Retinal pigment epithelial cell (primary cell): ENCODE measurements at regions not wholly inside any gene's neighbourhood (a gene's known extent, or its start where the extent isn't known, plus 50 kb on each side); places are given as distances from the start of the nearest gene placed in this dataset.

Source experiments
- DNase-seq: peaks from one replicate; pipeline ENCODE4 v3.0.0-alpha.2; 2010; ENCODE audit warnings: low read depth
- H3K4me3 ChIP-seq: 2 replicates; pipeline ENCODE4 v1.5.1; 2011; ENCODE audit warnings: mild to moderate bottlenecking, low read length, control low read depth, moderate library complexity
- TF ChIP-seq, protein P1 (sequence below): conservative IDR thresholded peaks from 2 replicates; pipeline ENCODE4 v1.5.1; 2011; ENCODE audit warnings: low read depth, low read length, control low read depth, inconsistent platforms

DNA sequence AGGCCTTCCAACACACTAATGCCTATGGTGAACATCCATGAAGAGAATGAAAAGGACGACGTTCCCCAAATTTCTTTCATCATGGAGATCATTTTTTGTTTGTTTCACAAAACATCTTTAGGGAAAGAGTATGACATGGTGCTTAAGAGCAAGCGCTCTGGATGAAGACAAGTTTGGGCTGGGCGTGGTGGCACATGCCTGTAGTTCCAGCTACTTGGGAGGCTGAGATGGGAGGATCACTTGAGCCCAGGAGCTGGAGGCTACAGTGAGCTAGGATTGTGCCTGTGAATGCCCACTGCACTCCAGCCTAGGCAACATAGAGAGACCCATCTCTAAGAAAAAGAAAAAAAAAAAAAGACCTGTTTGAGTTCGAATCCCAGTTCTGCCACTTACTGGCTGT, 253.1 kb downstream of the PTPRU start:
- H3K4me3 ChIP-seq: no peak overlapping the region
- TF ChIP-seq, protein P1, sequence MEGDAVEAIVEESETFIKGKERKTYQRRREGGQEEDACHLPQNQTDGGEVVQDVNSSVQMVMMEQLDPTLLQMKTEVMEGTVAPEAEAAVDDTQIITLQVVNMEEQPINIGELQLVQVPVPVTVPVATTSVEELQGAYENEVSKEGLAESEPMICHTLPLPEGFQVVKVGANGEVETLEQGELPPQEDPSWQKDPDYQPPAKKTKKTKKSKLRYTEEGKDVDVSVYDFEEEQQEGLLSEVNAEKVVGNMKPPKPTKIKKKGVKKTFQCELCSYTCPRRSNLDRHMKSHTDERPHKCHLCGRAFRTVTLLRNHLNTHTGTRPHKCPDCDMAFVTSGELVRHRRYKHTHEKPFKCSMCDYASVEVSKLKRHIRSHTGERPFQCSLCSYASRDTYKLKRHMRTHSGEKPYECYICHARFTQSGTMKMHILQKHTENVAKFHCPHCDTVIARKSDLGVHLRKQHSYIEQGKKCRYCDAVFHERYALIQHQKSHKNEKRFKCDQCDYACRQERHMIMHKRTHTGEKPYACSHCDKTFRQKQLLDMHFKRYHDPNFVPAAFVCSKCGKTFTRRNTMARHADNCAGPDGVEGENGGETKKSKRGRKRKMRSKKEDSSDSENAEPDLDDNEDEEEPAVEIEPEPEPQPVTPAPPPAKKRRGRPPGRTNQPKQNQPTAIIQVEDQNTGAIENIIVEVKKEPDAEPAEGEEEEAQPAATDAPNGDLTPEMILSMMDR: no peak
- DNase-seq: no peak

DNA sequence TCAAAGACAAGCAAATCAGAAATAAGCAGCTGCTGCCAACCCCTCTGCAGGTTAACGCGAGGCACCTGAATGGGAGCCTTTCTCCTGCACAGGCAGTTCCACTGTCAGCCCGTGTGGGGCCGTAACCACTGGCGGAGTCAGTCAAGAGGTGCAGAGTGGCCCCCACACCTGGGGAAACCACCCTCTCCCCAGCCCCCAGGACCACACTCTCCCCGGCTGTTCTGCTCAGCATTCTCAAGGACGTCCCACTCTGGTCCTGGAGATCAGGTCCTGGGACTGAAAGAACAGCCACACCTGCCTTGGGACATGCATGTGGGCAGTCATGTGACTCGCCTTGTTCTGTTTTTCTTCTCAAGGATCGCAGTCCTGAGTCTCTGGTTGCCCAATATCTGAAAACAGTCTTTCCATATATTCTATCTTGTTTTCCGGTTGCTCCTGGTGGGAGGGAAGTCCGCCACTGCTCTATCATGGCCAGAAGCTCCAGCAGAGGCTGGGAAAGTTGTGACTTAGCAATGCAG, 252.5 kb downstream of the PTPRU start:
- no peak overlapping the region for H3K4me3 ChIP-seq
- TF ChIP-seq, protein P1: no peak
- DNase-seq: no peak

DNA sequence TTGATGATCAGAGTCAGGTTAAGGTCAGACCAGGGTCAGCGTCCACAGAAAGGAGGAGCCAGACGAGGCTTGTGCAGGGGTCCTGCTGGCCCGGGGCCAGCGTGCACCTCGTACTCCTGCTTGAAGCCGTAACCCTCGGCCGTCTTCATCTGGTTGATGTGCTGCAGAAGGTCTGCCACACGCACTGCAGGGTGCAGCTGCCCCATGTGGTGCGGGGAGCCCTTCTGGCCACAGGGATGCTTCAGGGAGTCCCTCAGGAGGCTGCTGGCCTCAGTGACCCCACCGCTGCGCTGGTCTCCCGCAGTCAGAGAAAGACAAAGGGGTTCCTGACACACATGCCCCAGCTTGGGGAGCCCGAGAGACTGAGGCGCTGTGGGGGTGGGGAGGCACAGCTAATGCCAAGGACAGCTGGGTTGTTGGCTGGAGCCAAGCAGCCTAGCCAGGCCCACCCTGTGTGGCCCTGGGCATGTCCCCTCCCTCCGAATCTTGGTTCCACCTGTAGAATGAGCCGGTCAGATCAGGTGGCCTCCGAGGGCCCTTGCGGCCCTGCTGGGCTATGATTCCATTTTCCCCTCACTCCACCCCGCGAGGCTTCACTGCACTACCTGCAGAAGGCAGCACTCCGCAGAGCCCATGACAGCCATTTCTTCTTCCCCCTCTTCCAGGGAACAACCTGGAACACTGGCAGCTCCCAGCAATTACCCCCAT, 251.9 kb downstream of the PTPRU start:
- no peak overlapping the region for H3K4me3 ChIP-seq
- TF ChIP-seq, protein P1: no peak
- DNase-seq: no peak

DNA sequence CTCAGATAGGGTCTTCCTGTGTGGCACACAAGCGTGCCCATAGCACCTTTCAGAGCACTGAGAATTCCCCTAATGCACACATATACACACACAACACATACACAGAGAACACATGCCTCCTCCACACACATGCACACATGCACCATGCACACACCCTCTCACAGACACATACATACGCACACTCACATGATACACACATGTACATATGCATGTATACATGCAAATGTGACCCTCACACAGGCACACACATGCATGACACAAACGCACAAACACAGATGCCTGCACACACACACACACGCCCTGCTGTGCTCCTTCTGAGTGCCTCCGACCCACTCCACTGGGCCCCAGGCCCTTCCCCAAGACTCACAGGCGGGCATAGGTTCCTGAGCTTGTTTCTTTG, 251.0 kb downstream of the PTPRU start:
- no peak overlapping the region for H3K4me3 ChIP-seq
- no peak for DNase-seq
- TF ChIP-seq, protein P1: no peak

DNA sequence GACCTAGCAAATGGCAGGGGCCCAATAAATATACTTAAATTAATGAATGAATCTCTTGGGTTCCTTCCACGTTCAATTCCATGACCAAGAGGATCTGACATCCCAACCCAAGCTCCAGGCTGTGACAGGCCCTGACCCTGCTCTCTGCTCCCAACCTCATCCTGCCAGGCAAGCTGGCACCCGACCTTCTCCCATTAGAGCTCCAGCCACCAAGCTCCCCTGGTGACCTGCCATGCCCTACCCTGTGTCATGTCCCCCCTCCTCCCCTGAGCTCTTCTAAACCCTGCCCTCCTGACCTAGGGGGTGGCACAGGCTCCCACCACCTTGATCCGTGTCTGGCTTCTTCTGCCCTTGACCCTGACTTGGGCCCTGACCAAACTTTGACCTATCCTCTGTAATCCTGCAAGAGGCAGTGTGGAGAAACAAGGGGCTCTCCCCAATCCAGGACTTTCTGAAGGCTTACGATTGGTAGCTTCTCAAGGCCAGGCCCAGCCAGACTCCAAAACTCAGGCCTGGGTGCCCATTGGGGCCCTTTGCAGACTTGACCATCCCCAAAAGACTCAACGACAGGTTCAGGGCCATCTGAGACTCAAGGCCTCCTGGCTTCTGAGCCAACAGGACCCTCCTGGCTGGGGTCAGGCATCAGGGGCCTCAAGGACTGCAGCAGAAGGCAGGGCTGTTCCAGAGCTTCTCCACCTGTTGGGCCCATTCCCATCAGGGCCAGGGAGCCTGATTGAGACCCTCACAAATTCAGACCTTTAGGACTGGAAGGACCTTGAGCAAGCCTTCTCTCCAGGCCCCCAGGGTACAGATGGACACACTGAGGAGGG, 249.0 kb downstream of the PTPRU start:
- DNase-seq: no peak
- H3K4me3 ChIP-seq: no peak overlapping the region
- TF ChIP-seq, protein P1: no peak

DNA sequence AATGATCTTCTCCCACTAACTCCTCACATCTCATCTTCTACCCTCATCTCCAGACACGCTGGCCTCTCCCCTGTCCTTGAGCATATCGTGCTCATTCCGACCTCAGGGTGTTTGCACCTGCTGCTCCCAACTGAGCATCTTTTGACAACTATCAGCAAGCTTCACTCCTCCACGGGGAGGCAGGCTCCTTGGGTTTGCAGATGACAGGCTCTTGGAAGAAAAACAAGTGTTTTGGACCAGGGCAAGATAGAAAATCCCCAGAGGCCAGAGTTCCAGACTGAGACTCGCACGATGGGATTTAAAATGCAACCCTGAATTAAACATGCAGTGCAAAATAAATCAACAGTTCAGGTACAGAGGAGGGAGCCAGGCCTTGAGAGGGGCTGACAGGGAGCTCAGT, 246.7 kb downstream of the PTPRU start:
- no peak overlapping the region for H3K4me3 ChIP-seq
- no peak for DNase-seq
- TF ChIP-seq, protein P1: no peak

DNA sequence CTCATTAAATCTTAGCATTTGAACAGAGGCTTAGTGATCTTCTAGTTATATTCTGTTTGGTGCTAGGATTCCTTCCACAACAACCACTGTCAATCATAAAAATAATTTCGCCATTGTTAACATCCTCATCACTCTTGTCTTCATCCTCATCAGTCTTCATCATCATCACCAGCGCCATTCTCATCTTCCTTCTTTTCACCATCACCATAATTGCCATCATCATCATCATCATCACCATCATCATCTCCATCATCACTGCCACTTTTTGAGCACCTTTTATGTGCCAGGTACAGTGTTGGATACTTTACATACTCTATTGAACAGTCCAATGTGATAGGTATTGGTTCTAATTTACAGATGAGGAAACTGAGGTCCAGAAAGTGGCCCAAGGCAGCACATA, 245.7 kb downstream of the PTPRU start:
- DNase-seq: no peak
- TF ChIP-seq, protein P1: no peak

More for the DNA sequence above, 245.7 kb downstream of the PTPRU start:
- H3K4me3 ChIP-seq: no peak overlapping the region
